Muscle layer of duodenum (tissue), 2 donors: ENCODE measurements at regions not wholly inside any gene's neighbourhood (a gene's known extent, or its start where the extent isn't known, plus 50 kb on each side); places are given as distances from the start of the nearest gene placed in this dataset.
"Not testable (repeated sequence)": the region's sequence is repeated elsewhere in the genome, so short reads cannot be mapped to it uniquely, and the experiment has no call there.

Experiments used
- H3K27ac ChIP-seq: one replicate; pipeline ENCODE4 v1.7.0; 2013; ENCODE audit warnings: mild to moderate bottlenecking, low read length
- H3K27me3 ChIP-seq: one replicate; pipeline ENCODE4 v1.7.0; 2013; ENCODE audit warnings: low read depth, mild to moderate bottlenecking, control low read depth, low read length
- H3K36me3 ChIP-seq, 2 donors: one replicate each; pipeline ENCODE4 v1.7.0; 2013; ENCODE audit warnings: low read length in 2 of 2, control low read depth in 1 of 2, mild to moderate bottlenecking in 1 of 2; ENCODE audit not compliant: insufficient read depth in 2 of 2, control insufficient read depth in 1 of 2
- H3K4me1 ChIP-seq, 2 donors: one replicate each; pipeline ENCODE4 v1.7.0; 2013; ENCODE audit warnings: low read length in 2 of 2, mild to moderate bottlenecking in 2 of 2, control low read depth in 1 of 2, moderate library complexity in 1 of 2; ENCODE audit not compliant: insufficient read depth in 2 of 2, control insufficient read depth in 1 of 2
- H3K4me3 ChIP-seq, 2 donors: one replicate each; pipeline ENCODE4 v1.7.0; 2013; ENCODE audit warnings: low read length in 2 of 2, low read depth in 1 of 2, mild to moderate bottlenecking in 1 of 2
- H3K9me3 ChIP-seq, 2 donors: one replicate each; pipeline ENCODE4 v1.7.0; 2013; ENCODE audit warnings: low read length in 2 of 2, control low read depth in 1 of 2, mild to moderate bottlenecking in 1 of 2; ENCODE audit not compliant: control insufficient read depth in 1 of 2
- donor health status: healthy.

DNA sequence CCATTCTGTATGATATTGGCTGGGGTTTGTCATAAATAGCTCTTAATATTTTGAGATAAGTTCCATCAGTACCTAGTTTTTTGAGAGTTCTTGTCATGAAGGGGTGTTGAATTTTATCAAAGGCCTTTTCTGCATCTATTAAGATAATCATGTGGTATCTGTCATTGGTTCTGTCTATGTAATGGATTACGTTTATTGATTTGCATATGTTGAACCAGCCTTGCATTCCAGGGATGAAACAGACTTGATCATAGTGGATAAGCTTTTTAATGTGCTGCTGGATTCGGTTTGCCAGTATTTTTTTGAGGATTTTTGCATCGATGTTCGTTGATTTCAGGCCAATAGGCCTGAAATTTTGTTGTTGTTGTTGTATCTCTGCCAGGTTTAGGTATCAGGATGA is 469.4 kb upstream of the SPRY2 start:
- not testable (repeated sequence) for H3K36me3 ChIP-seq, H3K27ac ChIP-seq, H3K27me3 ChIP-seq, H3K9me3 ChIP-seq, H3K4me1 ChIP-seq, H3K4me3 ChIP-seq

DNA sequence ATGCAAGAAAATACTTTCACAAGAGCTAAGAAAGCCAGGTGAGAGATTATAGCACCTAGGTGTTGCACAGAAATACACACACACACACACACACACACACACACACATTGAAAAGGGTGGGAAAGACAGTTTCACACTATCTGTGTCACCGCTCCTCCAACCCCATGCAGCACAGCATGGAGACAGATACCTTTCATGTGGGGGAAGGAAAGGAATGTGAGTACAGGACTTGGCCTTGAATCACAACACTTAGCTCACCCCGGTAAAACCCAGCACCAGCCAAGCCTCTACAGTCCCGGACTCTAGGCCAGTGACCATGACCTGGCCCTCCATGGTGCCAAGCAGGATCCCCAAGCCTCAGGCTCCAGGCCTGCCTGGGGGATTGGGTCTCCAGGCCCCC is 462.0 kb upstream of the SPRY2 start:
- Histone ChIP-seq H3K4me3 (no peak overlapping the region), H3K27ac (no peak overlapping the region), H3K4me1 (no peaks in the 10 kb centered on the region), H3K27me3 (no peaks in the 10 kb centered on the region), H3K36me3 (no peaks in the 10 kb centered on the region), H3K9me3 (no peaks in the 10 kb centered on the region)

DNA sequence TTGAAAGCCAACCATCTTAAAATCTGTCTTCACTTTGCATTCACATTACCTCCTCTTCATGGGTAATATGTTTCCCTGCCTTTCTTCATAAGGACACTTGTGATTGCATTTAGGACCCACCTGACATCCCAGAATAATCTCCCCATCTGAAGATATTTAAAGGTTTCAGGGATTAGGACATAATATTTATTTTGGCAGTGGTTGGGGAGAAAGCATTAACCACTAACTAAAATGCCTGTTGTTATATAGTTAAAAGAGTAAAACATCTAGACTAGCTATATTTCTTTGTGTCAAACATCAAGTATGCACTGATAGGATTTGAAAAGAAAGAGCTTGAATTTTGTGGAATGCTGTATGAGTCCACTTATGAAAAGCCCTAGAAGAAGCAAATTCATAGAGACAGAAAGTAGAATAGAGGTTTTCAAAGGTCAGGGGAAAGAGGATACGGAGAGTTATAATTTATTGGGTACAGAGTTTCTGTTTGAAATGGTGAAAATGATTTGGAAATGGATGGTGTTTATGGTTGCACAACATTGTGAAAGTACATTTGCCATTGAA is 457.7 kb upstream of the SPRY2 start:
- H3K27me3 ChIP-seq = no peaks in the 10 kb centered on the region
- H3K4me1 ChIP-seq = no peaks in the 10 kb centered on the region
- no peak overlapping the region for H3K27ac ChIP-seq
- no peaks in the 10 kb centered on the region for H3K36me3 ChIP-seq
- H3K9me3 ChIP-seq = no peaks in the 10 kb centered on the region
- H3K4me3 ChIP-seq = no peak overlapping the region

DNA sequence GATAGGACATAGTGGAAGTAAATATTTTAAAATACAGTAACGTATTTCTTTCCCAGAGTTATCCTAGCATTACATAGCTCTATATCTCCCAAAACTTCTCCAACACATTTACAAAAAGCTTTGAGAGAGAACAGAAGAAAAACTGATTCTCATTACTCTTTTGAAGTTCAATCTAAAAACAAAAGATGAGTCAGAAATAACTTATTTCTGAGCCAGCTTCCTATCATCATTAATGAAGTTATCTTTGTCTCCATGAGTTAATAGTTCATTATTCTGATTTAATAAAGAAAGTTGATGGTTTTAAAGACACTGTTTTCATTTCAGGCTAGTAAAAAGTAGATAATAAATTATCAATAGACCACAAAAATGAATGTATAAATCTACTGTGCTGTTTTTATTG is 446.7 kb upstream of the SPRY2 start:
- Histone ChIP-seq H3K27ac (no peak overlapping the region), H3K36me3 (no peaks in the 10 kb centered on the region), H3K27me3 (no peaks in the 10 kb centered on the region), H3K9me3 (no peaks in the 10 kb centered on the region), H3K4me1 (no peaks in the 10 kb centered on the region), H3K4me3 (no peak overlapping the region)

DNA sequence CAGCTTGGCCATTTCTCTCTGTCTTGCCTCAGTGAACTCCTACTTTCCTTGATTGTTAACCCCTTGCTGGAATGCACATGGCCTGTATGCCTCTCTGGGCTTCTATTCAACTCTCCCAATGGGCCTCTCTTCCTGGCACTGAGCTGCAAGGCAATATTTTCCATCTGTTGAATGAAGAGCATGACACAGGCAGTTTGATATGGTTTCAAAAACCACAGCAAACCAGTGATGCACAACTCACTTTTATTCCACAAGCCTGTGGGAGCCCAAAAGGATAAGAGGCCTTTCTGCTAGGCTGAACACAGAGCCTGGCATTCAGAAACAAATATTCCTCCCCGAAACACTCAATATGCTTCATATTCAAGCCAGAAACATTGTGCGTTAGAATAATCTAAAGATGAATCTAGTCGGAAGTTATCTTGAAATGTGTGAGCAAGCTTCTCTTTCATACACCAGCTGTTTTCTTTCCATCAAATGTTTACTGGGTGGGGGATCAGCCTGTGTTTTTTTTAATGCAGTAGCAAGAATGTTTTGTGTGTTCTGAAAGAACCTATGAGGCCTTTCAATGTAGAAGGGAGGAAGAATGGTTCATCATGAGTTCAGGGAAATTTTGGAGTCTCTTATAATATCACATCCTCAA is 443.1 kb upstream of the SPRY2 start:
- Histone ChIP-seq H3K4me3 (no peak overlapping the region), H3K4me1 (no peaks in the 10 kb centered on the region), H3K36me3 (no peaks in the 10 kb centered on the region), H3K27ac (no peak overlapping the region), H3K27me3 (no peaks in the 10 kb centered on the region), H3K9me3 (no peaks in the 10 kb centered on the region)

DNA sequence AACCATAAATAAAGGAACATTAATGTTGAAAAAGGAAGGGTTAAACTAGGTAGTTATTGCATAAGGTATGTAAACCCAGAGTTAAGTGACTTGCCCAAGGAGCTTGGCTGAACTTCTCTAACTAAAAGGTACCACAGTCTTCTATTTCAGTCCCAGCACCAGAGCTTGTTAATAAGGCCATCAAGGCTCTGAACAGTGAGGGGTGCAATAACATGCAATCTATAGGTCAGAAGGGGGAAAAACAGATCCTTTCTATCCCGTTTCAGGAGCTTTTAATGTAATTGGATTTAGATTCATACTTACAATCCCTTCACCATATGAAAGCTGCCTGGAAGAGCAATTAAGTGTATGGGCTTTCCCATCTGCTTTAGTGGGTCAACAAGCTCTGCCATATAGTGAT is 441.5 kb upstream of the SPRY2 start:
- no peaks in the 10 kb centered on the region for H3K9me3 ChIP-seq
- H3K4me1 ChIP-seq = no peaks in the 10 kb centered on the region
- no peak overlapping the region for H3K27ac ChIP-seq
- no peaks in the 10 kb centered on the region for H3K27me3 ChIP-seq
- no peak overlapping the region for H3K4me3 ChIP-seq
- H3K36me3 ChIP-seq = no peaks in the 10 kb centered on the region

DNA sequence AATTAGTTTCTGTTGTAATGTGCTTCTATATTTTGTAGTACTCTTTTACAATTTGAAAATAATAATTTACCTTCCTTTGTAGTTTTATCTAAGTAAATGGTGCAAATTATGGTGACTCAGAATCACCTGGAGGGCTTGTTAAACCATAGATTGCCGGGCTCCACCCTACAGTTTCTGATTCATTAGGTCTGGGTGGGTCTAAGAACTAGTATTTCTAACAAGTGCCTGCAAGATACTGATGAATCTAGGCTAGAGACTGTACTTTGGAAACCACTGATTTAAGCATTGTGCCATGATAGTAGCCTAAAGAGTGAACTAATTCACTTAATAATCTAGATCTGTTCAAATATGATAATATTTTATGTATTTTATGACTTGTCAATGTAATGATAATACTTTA is 437.4 kb upstream of the SPRY2 start:
- no peaks in the 10 kb centered on the region for H3K9me3 ChIP-seq
- H3K27me3 ChIP-seq = no peaks in the 10 kb centered on the region
- H3K4me3 ChIP-seq = no peak overlapping the region
- H3K4me1 ChIP-seq = no peaks in the 10 kb centered on the region
- no peak overlapping the region for H3K27ac ChIP-seq
- H3K36me3 ChIP-seq = no peaks in the 10 kb centered on the region

DNA sequence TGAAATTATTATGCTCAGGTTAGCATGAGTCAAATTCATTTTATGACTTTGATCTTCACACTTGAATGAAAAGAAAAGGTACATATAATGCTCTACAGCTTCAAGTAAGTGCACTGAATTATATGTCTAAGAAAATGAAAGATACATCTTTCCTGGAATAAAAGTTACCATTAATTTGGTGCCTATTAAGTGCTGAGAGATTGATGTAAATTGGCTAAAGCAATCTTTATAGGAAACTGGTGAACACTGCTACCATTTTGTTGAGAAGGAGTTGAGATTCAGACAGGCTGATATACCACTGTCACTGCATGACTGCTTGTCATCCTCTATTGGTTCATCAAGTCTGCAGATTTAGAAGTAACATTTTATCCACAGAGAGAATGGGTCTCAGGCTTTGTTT is 416.8 kb upstream of the SPRY2 start:
- no peak overlapping the region for H3K4me3 ChIP-seq
- no peaks in the 10 kb centered on the region for H3K27me3 ChIP-seq
- no peak overlapping the region for H3K27ac ChIP-seq

DNA sequence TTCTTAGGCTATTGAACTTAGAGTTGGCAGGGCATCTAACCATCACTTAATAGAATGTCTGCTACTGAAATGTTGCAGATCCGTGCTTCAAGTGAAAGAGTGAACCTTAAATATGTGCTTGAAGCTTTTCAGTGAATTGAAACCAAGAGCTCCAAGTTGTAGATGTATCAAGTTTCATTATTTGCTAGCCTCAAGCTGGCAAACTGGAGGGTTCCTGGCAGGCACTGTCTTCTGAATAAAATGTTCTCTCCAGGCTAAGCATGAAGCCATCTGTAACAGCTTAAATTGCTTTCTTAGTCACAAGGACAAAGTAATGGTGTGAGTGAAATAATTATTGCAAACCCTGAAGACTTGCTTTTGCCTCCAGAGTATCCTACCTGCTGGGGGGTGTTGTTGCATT is 415.0 kb upstream of the SPRY2 start:
- H3K9me3 ChIP-seq = no peaks in the 10 kb centered on the region
- no peaks in the 10 kb centered on the region for H3K36me3 ChIP-seq
- H3K4me1 ChIP-seq = peaks cover 0 to 10% of the 10 kb centered on the region in 2 donors
- H3K4me3 ChIP-seq = no peak overlapping the region
- H3K27me3 ChIP-seq = no peaks in the 10 kb centered on the region
- no peak overlapping the region for H3K27ac ChIP-seq

More for the DNA sequence above, 416.8 kb upstream of the SPRY2 start:
- H3K9me3 ChIP-seq = no peaks in the 10 kb centered on the region
- peaks cover 0 to 10% of the 10 kb centered on the region in 2 donors for H3K4me1 ChIP-seq
- no peaks in the 10 kb centered on the region for H3K36me3 ChIP-seq

DNA sequence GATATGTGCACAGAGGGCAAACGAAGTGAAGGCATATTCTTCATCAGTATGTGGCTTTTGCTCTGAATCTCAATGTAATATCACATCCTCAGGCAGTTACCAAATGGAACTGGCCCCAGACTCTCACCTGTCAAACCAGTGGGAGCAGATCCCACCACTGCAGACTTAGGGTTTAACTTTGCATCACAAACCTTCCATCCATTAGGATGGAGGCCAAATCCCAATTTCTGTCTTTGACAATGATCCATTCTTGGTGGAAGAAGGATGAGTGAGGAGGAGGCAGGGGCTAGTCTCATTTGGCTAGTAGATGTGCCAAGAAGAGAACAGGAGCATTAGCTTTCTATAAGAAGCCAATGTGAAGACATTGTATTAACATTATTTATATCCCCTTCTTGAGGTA is 413.5 kb upstream of the SPRY2 start:
- no peaks in the 10 kb centered on the region for H3K36me3 ChIP-seq
- H3K4me3 ChIP-seq = no peak overlapping the region
- H3K4me1 ChIP-seq = peaks cover 0 to 10% of the 10 kb centered on the region in 2 donors
- no peaks in the 10 kb centered on the region for H3K9me3 ChIP-seq
- H3K27ac ChIP-seq = no peak overlapping the region
- H3K27me3 ChIP-seq = no peaks in the 10 kb centered on the region

DNA sequence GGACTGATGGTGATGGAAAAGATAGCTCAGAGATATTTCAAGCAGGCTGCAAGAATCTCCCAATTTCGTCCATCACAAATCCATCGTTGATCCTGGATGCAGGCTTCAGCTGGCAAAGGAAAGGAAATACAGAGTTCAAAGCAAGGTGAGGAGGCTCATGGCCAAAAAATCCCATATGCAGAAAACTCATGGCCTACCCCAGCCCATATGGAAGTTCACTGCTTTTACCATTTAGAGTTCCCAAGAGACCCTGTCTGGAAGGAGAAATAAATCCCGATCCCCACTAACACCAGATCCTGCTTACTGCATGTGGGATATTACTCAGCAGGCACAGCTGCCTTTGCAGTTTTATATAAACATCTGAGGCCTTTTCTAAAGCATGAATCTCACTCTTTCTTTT is 412.9 kb upstream of the SPRY2 start:
- H3K27ac ChIP-seq = no peak overlapping the region
- H3K4me3 ChIP-seq = no peak overlapping the region
- H3K9me3 ChIP-seq = no peaks in the 10 kb centered on the region
- H3K36me3 ChIP-seq = no peaks in the 10 kb centered on the region
- no peaks in the 10 kb centered on the region for H3K27me3 ChIP-seq
- H3K4me1 ChIP-seq = peaks cover 0 to 10% of the 10 kb centered on the region in 2 donors

DNA sequence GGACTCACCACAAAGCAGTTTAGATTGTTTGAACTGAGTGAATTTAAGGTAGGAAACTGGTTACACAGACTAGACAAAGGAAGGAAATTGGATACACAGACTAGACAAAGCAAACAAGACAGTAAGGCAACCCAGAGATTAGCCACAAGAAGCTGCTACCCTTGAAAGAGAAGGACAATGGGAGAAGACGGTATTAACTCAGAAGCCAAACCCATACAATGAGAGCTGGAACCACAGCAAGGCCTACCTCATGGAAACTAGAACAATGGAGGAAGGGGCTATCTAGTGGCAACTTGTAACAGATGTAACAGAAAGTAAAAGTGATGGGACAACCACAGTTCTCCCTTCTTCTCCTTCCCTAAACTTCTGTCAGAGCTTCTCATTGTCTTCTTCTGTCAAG is 410.9 kb upstream of the SPRY2 start:
- Histone ChIP-seq H3K36me3 (no peaks in the 10 kb centered on the region), H3K9me3 (no peaks in the 10 kb centered on the region), H3K4me3 (no peak overlapping the region), H3K4me1 (peaks cover 0 to 10% of the 10 kb centered on the region in 2 donors), H3K27me3 (no peaks in the 10 kb centered on the region), H3K27ac (no peak overlapping the region)
